Nephron progenitor cell (in vitro differentiated cells): ENCODE measurements at regions not wholly inside any gene's neighbourhood (a gene's known extent, or its start where the extent isn't known, plus 50 kb on each side); places are given as distances from the start of the nearest gene placed in this dataset.

Experiments
- DNase-seq: peaks from one replicate; pipeline ENCODE4 v3.0.0; 2021
- H3K27ac Mint-ChIP-seq: 2 replicates; pipeline ENCODE4 v1.8.0; 2021; ENCODE audit warnings: mild to moderate bottlenecking, moderate library complexity, mixed read lengths
- H3K27me3 Mint-ChIP-seq: 2 replicates; pipeline ENCODE4 v1.8.0; 2021; ENCODE audit warnings: mild to moderate bottlenecking, low read depth, mixed read lengths; ENCODE audit not compliant: poor library complexity
- H3K36me3 Mint-ChIP-seq: 2 replicates; pipeline ENCODE4 v1.8.0; 2021; ENCODE audit warnings: low read depth, mixed read lengths
- H3K4me1 Mint-ChIP-seq: 2 replicates; pipeline ENCODE4 v1.8.0; 2021; ENCODE audit warnings: mixed read lengths
- H3K4me3 Mint-ChIP-seq: 2 replicates; pipeline ENCODE4 v1.8.0; 2021; ENCODE audit warnings: mild to moderate bottlenecking, moderate library complexity, mixed read lengths
- H3K9me3 Mint-ChIP-seq: 2 replicates; pipeline ENCODE4 v1.8.0; 2021; ENCODE audit warnings: mild to moderate bottlenecking, moderate library complexity, mixed read lengths
- CTCF ChIP-seq: fragments of 200-600 bp; sonication (generic); IDR thresholded peaks from 2 replicates; pipeline ENCODE4 v1.5.0; 2021; ENCODE audit warnings: antibody characterized with exemption

GRCh38 chr10:131747251-131747650 is 153.6 kb upstream of the PPP2R2D start:
- no peak for DNase-seq
- Mint-ChIP-seq H3K4me1 (peaks cover 71% of the 10 kb centered on the region), H3K4me3 (no peak overlapping the region), H3K27ac (no peak overlapping the region), H3K9me3 (no peaks in the 10 kb centered on the region), H3K36me3 (no peaks in the 10 kb centered on the region), H3K27me3 (peaks cover 17% of the 10 kb centered on the region)
- TF ChIP-seq CTCF, result no peak

- H3K9me3 Mint-ChIP-seq, result no peaks in the 10 kb centered on the region
- no peak for TF ChIP-seq CTCF
- H3K27ac Mint-ChIP-seq, result no peak overlapping the region
- H3K4me1 Mint-ChIP-seq, result peaks cover 76% of the 10 kb centered on the region
- H3K36me3 Mint-ChIP-seq, result no peaks in the 10 kb centered on the region
- peaks cover 18% of the 10 kb centered on the region for H3K27me3 Mint-ChIP-seq
- DNase-seq, result no peak
- no peak overlapping the region for H3K4me3 Mint-ChIP-seq
These were observed 153.0 kb upstream of the PPP2R2D start for GRCh38 chr10:131747791-131748190.

GRCh38 chr10:131748191-131748590 is 152.6 kb upstream of the PPP2R2D start:
- no peak for DNase-seq
- no peak for TF ChIP-seq CTCF
- Mint-ChIP-seq H3K9me3 (no peaks in the 10 kb centered on the region), H3K4me1 (peaks cover 76% of the 10 kb centered on the region), H3K27ac (no peak overlapping the region), H3K36me3 (no peaks in the 10 kb centered on the region), H3K4me3 (peak overlapping the region; percentile 16), H3K27me3 (peaks cover 20% of the 10 kb centered on the region)

GRCh38 chr10:131748831-131749766 is 151.7 kb upstream of the PPP2R2D start:
- H3K9me3 Mint-ChIP-seq, result no peaks in the 10 kb centered on the region
- no peak for DNase-seq
- H3K27ac Mint-ChIP-seq, result peak overlapping the region; percentile 66
- H3K4me1 Mint-ChIP-seq, result peaks cover 71% of the 10 kb centered on the region
- H3K36me3 Mint-ChIP-seq, result no peaks in the 10 kb centered on the region
- no peak for TF ChIP-seq CTCF
- peaks cover 20% of the 10 kb centered on the region for H3K27me3 Mint-ChIP-seq
- H3K4me3 Mint-ChIP-seq, result peak overlapping the region; percentile 60

GRCh38 chr10:131749767-131750142 is 151.1 kb upstream of the PPP2R2D start:
- Mint-ChIP-seq H3K36me3 (no peaks in the 10 kb centered on the region), H3K4me3 (no peak overlapping the region), H3K9me3 (no peaks in the 10 kb centered on the region), H3K27ac (no peak overlapping the region), H3K4me1 (peaks cover 66% of the 10 kb centered on the region), H3K27me3 (peaks cover 20% of the 10 kb centered on the region)
- no peak for DNase-seq
- TF ChIP-seq CTCF, result no peak
